Astrocyte of the spinal cord (primary cell): ENCODE measurements at regions not wholly inside any gene's neighbourhood (a gene's known extent, or its start where the extent isn't known, plus 50 kb on each side); places are given as distances from the start of the nearest gene placed in this dataset.

Experiments used
- DNase-seq: peaks from one replicate; pipeline ENCODE4 v3.0.0; 2011; ENCODE audit warnings: low read depth, low spot score
- H3K4me3 ChIP-seq: 2 replicates; pipeline ENCODE4 v1.5.1; 2011; ENCODE audit warnings: low read depth, mild to moderate bottlenecking, low read length, moderate library complexity
- in situ Hi-C: cut with HindIII; loops from 2 replicates; pipeline ENCODE4 v1.10.0; 2017; ENCODE audit warnings: low sequenced_read_pairs
- TF ChIP-seq, protein P1 (sequence below): IDR thresholded peaks from 2 replicates; pipeline ENCODE4 v1.5.1; 2012; ENCODE audit warnings: low read depth, mild to moderate bottlenecking, low read length, inconsistent platforms

DNA sequence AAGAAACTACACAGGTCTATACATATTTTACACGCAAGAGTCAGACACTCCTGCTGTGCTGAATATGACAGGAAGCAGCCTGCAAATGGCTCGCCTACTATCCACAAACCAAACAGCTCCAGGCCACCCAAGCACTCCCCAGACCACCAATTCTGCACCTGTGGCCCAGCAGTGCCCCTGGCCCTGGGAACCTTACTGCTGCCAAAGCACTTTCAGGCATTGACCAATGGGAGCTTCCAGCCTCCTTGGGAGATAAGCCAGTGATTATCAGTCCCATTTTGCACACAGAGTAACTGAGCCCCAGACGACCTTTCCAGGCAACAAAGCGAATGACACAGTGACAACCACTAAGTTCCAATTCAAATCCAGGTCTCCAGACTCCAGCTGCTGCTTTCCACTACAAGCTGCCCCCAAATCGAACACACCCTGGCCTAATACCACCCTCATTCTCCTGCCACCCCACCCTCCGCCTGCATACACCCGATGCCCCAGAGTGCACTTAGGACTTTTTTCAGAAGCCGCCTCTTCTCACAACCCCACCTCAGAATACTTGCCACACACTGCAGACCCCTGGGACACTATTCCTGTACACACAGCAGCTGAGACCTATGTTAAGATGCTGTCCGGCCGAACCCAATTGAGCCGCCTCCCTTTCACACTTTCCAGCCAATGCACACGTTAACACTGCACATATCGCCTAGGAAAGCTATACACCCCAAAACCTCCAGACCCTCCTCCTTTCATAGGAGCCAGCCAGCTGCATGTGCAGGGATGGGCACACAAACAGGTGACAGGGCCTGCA is 126.1 kb upstream of the PRMT8 start:
- no peak overlapping the region for H3K4me3 ChIP-seq
- in situ Hi-C loops, result loop anchor here (25.0 kb wide), 1 partner anchor 447 kb away; no protein-coding TSS in a partner anchor
- no peak for DNase-seq
- TF ChIP-seq, protein P1, sequence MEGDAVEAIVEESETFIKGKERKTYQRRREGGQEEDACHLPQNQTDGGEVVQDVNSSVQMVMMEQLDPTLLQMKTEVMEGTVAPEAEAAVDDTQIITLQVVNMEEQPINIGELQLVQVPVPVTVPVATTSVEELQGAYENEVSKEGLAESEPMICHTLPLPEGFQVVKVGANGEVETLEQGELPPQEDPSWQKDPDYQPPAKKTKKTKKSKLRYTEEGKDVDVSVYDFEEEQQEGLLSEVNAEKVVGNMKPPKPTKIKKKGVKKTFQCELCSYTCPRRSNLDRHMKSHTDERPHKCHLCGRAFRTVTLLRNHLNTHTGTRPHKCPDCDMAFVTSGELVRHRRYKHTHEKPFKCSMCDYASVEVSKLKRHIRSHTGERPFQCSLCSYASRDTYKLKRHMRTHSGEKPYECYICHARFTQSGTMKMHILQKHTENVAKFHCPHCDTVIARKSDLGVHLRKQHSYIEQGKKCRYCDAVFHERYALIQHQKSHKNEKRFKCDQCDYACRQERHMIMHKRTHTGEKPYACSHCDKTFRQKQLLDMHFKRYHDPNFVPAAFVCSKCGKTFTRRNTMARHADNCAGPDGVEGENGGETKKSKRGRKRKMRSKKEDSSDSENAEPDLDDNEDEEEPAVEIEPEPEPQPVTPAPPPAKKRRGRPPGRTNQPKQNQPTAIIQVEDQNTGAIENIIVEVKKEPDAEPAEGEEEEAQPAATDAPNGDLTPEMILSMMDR, result no peak

DNA sequence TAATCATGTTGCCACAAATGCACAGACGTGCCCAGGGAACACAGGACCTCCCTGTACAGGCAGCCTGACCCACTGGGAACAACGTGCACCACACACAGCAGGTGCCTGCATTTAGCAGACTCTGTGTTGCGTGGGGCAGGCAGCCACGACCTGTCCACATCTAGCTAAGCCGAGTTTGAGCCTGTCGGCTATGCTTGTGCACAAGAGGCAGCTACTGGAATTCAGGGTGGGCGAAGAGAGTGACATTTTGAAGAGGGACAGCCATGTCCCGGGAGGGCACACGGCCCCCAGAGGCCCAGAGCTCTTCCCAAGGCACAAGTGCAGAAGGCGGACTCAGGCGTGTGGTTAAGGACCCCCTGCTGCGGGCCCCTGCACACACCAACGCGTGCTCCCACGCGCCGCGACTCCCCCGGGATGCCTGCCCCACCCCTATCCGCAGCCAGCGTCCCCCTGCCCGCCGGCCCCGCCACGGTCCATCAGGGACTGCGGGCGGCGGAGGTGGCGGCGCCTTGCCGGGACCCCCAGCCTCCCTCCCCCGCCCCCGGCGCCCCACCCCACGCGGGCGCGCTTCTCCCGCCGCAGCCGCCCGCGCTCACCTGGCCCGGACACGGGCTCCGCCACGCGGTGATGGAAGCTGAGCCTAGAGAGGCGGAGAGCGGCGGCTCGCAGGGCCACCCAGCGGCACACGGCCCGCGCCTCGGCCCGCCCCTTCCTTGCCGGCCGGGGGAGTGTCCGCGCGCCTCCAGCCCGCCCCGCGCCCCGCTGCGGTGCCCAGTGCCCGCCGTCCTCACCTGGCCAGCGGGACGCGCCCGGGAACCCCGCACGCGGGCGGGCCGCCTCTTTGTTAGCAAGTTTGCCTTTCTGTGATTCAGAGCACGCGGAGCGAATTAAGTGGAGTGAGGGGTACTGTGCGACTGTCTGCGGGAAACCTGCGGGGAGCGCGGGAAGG is 125.3 kb upstream of the PRMT8 start:
- in situ Hi-C loops, result loop anchor here (25.0 kb wide), 1 partner anchor 447 kb away; no protein-coding TSS in a partner anchor
- DNase-seq, result no peak
- TF ChIP-seq, protein P1, result no peak
- H3K4me3 ChIP-seq, result no peak overlapping the region

DNA sequence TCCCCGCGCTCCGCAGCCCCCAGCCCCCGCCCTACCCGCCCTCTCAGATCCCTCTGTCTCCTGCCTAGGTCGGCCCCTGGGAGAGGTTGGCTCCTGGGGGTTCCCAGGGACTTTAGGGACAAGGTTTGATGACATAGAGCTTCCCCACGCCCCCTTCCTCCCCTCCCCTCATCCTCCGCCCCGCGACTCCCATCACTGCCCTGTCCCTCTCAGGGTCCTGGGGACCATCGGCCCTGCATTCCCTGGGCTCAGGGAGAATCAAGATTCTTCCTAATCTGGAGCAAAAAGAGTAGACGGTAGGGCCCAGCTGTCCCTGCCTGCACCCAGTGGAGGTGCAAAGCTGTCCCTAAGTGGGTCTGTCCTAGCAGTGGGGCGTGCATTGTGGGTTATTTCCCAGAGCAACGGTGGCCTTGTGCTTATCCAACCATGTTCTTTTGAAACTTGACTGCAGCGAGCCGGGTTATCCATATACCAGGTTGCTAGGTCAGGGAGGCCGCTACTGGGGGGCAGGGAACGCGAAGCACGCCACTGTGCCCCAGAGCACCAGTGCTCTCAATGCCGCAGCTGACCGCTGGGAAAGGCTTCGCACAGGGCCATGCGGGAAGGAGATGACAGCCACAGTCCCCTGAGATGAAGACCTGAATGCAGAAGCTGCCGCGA is 124.4 kb upstream of the PRMT8 start:
- H3K4me3 ChIP-seq, result no peak overlapping the region
- no peak for DNase-seq
- in situ Hi-C loops, result loop anchor here (25.0 kb wide), 1 partner anchor 446 kb away; no protein-coding TSS in a partner anchor
- TF ChIP-seq, protein P1, result no peak

DNA sequence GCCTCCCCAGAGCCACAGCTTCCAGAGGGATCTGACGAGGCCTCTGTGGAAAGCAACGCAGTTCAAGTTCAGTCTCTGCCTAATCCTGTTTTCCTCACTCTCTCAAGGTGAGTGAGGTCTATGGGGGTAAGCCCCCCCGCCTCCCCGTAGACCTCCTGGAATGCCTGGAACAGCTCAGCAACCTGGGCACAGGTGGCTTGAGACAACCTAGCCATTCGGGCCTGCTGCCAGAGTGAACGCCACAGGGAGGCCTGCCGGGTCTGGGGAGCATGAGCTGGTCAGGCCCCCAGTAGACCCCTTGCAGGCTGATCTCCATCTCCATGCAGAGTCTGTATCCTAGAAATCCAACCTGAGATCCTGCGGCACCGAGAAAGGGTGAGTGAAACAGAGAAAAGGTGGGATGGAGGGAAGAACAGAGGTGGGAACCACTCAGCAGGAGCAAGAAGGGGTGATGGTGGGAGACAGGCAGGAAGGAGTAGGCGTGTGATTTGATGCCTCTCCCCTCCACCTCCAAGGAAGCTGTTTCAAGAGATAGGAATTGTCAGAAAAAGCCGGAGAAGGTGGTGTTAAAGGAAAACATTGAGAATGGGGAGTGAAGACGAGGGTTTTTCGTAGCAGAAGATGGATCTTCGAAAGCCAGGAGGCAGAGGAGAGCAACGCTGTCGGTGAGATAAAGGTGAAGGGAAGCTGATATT is 123.1 kb upstream of the PRMT8 start:
- no peak for DNase-seq
- in situ Hi-C loops, result loop anchor here (25.0 kb wide), 1 partner anchor 444 kb away; no protein-coding TSS in a partner anchor
- TF ChIP-seq, protein P1, result no peak
- no peak overlapping the region for H3K4me3 ChIP-seq

DNA sequence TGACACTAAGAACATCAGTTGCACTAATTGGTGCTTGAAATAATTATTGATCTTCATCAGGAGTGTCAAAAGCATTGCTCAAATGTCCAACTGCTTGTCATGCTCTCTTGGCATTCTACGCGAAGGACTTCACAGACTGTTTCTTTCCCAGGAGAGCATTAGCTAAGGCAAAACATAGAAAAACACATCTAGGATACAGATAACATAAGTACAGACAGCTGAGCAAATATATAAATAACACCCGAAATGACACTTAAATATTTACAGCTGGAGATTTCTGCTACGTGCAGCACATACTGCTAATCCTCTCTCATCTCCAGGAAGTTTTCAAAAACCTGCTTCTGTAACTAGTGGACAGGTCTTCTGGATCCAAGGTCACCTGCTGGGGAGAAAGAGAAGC is 120.0 kb upstream of the PRMT8 start:
- in situ Hi-C loops, result loop anchor here (25.0 kb wide), 1 partner anchor 441 kb away; no protein-coding TSS in a partner anchor

More for the DNA sequence above, 120.0 kb upstream of the PRMT8 start:
- TF ChIP-seq, protein P1, result no peak
- DNase-seq, result no peak
- H3K4me3 ChIP-seq, result no peak overlapping the region
